ENCODE measurements at regions not wholly inside any gene's neighbourhood (a gene's known extent, or its start where the extent isn't known, plus 50 kb on each side); places are given as distances from the start of the nearest gene placed in this dataset.

GRCh38 chr1:38126970-38127369 is 80.4 kb upstream of the POU3F1 start:
- DNase-seq, result no peak

GRCh38 chr1:38125837-38126520 is 79.4 kb upstream of the POU3F1 start:
- DNase-seq, result no peak

DNA sequence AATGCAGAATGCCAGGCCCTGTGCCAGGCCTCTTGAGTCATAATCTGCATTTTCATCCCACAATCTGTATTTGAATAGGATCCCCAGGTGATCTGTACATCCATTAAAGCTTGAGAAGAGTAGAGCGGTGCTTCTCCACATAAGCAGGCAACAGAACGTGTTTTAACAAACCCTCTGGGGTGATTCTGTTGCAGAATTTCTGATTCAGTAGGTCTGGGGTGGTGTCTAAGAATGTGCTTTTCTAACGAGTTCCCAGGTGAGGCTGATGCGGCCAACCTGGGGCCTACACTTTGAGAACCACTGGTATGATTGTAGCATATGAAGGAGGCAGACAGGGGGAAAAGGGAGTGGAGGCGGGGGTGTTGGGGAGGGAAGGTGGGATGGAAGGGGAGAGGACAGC is 78.4 kb upstream of the POU3F1 start:
- no peak for DNase-seq

DNA sequence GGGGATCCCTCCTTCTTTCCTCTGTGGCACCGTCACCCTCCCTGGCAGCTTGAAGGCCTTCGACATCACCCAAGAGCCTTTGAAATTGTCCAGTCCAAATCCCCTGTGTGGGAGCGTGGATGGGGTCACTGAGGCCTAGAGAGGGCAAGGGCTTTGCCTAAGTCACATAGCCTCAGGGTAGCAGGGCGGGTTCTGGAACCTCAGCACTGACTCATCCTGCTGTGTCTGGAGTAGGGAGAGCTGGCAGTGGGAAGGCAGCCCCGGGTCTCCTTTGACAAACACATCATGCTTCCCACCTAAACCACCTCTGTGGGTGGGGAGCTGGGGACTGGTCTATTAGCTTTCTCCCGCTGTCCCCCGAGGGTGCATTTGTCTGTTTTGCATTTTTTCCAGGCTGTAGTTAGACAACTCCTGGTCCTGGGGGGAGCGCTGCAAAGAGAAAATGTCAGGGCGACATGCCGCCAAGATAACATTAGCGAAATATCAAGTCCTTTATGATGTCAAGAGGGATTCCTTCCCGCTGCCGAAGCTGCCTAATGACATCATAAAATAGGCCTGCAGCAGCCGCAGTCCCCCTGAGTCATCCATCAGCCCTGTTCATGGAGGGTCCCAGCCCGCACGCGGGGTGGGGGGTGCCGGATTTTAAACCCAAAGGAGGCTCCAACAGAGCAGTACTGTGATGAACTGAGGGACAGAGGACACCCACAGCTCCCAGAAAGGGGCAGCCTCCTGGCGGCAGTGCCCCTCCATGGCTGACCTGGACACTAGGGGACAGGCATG is 77.0 kb upstream of the POU3F1 start:
- no peak for DNase-seq

- no peak for DNase-seq
Measured at GRCh38 chr1:38121231-38121680, 74.7 kb upstream of the POU3F1 start.

- no peak for DNase-seq
Measured at GRCh38 chr1:38120552-38121230, 74.1 kb upstream of the POU3F1 start.

GRCh38 chr1:38118976-38119375 is 72.4 kb upstream of the POU3F1 start:
- no peak for DNase-seq

- peak; percentile 33 for DNase-seq
Measured at GRCh38 chr1:38117444-38117887, 70.9 kb upstream of the POU3F1 start.

DNA sequence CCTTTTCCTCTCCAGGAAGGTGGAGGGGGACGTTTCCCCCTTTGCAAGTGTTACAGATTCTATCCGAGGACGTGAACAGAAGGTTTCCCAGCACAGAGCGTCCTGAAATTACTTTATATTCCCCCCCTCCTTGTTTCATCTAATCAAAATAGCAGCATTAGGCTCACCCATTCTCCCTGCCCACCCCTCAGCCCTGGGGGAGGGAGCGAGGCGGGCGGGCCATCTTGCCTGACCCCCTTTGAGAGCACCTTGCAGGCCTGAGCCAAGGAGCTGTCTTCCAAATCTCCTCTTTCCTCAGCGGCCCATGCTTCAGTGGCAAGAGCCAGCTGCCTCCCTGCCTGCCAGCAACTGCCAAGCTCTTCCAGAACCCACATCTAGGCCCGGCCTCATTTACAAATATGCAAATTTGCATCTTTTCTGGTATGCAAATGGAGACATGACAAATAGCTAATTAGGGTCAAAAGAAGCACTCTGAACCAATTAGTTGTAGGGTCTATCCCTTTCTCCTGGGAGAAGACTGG is 69.1 kb upstream of the POU3F1 start:
- DNase-seq, result no peak

GRCh38 chr1:38115226-38115625 is 68.6 kb upstream of the POU3F1 start:
- no peak for DNase-seq

GRCh38 chr1:38114241-38115026 is 67.8 kb upstream of the POU3F1 start:
- DNase-seq, result peak; percentile 64

DNA sequence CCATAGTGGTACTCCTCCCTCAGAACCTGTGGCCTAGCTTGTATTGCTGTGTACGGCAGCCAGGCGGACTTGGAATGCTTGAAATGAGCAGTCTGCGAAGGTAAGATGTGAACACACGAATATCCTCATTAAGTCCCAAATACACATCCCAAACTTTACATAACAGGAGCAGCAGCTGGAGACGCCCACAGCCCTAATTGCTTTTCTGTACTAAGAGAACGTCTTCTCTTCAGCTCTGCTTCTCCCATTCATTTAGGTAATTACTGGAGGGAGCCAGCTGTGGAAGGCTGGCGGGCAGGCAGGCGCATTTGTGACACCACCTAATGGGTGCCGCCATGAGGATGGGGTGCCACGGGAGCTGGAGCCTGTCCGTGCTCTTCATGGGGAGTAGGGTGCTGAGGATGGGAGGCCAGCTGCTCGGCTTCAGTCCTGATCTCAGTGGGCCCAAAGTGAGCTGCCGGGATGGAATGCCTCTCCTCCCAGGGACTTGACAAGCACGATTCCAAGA is 66.6 kb upstream of the POU3F1 start:
- no peak for DNase-seq

GRCh38 chr1:38111589-38111988 is 65.0 kb upstream of the POU3F1 start:
- DNase-seq, result no peak

DNA sequence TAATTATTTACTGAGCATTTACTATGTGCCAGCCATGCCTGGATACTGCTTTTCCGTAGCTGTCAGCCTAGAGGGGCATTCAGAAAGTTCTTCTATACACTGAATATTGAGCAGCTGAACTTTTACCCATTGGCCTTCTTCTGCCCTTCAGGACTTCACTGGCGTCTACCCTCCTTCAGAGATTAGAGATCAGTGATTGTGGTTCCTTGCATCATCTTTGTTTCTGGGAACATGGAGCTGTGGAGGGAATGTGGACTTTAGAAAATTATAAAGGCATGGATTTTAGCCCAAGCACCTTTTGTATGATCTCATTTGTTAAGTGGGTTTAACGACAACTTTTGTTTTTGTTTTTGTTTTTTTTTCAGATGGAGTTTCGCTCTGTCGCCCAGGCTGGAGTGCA is 58.7 kb upstream of the POU3F1 start:
- DNase-seq, result no peak

DNA sequence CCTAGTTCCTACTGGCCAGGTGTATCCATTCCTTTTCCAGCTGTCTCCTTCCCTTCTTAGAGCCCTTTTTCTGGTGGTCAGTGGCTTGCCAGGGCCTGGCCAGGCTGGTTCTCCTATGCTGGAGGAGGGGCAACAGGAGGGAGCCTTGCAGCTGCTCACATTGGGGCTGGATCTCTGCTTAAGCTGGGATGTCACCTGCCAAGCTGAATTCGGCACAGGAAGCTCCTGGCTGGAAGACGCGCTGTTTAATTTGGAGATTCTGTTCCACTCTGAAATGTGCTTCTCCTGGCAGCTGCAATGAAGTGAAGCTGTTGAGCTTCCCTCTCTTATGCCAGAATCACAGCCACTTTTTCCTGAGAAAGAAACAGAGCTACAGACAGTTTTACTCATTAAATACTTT is 56.0 kb upstream of the POU3F1 start:
- DNase-seq, result no peak

GRCh38 chr1:38101037-38101785 is 54.6 kb upstream of the POU3F1 start:
- DNase-seq, result no peak

DNA sequence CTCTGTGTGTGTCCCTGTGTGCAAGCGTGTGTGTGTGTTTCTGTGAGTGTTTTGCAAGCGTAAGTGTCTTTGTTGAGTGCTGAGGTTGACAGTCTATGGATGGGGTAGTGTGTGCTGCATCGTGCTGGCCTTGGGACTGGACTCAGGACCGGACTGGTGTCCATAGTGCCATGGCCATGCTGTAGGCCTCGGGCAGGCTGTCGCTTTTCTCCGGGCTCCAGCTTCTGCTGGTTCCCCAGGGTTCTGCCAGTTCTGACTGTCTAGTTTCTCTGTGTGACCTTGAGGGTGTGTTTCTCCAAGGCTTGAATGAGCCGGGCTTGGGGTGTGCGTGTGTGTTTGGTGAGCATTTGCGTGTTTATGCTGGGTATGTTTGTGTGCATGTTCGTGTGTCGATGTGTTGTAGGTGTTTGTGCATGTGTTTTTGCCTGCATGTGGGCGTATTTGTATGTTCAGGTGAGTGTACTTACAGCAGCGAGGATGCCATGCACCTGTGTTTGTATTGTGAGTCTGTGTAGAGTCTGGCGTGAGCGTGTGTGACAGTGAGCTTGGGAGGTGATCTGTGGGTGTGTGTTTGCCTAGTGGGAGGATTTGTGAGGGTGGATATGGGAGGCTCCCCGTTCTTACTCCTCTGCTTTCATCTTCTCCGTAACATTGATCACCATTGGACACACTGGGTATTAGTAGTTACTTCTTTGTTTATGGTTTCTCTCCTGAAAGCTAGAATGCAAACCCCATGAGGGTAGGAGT is 51.7 kb upstream of the POU3F1 start:
- no peak for DNase-seq

- no peak for DNase-seq
Measured at GRCh38 chr1:38097284-38097898, 50.8 kb upstream of the POU3F1 start.

Measured in midbrain (tissue), 1 donor.